ENCODE measurements at regions not wholly inside any gene's neighbourhood (a gene's known extent, or its start where the extent isn't known, plus 50 kb on each side); places are given as distances from the start of the nearest gene placed in this dataset.

- no peak for ATAC-seq
- TF ChIP-seq TCF4 (CRISPR knock-in tag; IDR thresholded peaks at IDR 0.05; ENCODE audit: borderline replicate concordance), result no peak
- TF ChIP-seq RARB (CRISPR knock-in tag; IDR thresholded peaks at IDR 0.05), result no peak
- no peak for TF ChIP-seq TSHZ2 (CRISPR knock-in tag; IDR thresholded peaks at IDR 0.05)
- TF ChIP-seq ZNF565 (CRISPR knock-in tag; conservative IDR thresholded peaks at IDR 0.05; ENCODE audit: low read depth), result no peak
- no peak for TF ChIP-seq TOX (CRISPR knock-in tag; IDR thresholded peaks at IDR 0.05; ENCODE audit: borderline replicate concordance)
- no peak for TF ChIP-seq CSRNP3 (CRISPR knock-in tag; IDR thresholded peaks at IDR 0.05)
- no peak for TF ChIP-seq ISL1 (CRISPR knock-in tag; IDR thresholded peaks at IDR 0.05)
- no peak for TF ChIP-seq ZNF70 (CRISPR knock-in tag; IDR thresholded peaks at IDR 0.05)
- TF ChIP-seq ZC3H10 (CRISPR knock-in tag; IDR thresholded peaks at IDR 0.05), result no peak
- TF ChIP-seq BACH2 (CRISPR knock-in tag; IDR thresholded peaks at IDR 0.05; ENCODE audit: borderline replicate concordance), result no peak
- TF ChIP-seq ZFP30 (CRISPR knock-in tag; IDR thresholded peaks at IDR 0.05), result no peak
- TF ChIP-seq ESRRG (CRISPR knock-in tag; IDR thresholded peaks at IDR 0.05), result no peak
- TF ChIP-seq CREB5 (CRISPR knock-in tag; IDR thresholded peaks at IDR 0.05; ENCODE audit: low read depth), result no peak
- no peak for TF ChIP-seq ZFP3 (CRISPR knock-in tag; IDR thresholded peaks at IDR 0.05)
- TF ChIP-seq ZNF8 (CRISPR knock-in tag; IDR thresholded peaks at IDR 0.05), result no peak
- TF ChIP-seq CSDC2 (CRISPR knock-in tag; IDR thresholded peaks at IDR 0.05), result no peak
- TF ChIP-seq GLIS3 (CRISPR knock-in tag; IDR thresholded peaks at IDR 0.05), result no peak
- TF ChIP-seq POU6F1 (CRISPR knock-in tag; IDR thresholded peaks at IDR 0.05; ENCODE audit: borderline replicate concordance, low read depth), result no peak
- no peak for TF ChIP-seq PATZ1 (CRISPR knock-in tag; IDR thresholded peaks at IDR 0.05; ENCODE audit: borderline replicate concordance)
Observed at GRCh38 chr2:76584474-76584873, 873.8 kb upstream of the GCFC2 start.

- TF ChIP-seq ZNF8 (CRISPR knock-in tag; IDR thresholded peaks at IDR 0.05) (no peak), ZC3H10 (CRISPR knock-in tag; IDR thresholded peaks at IDR 0.05) (no peak), CSDC2 (CRISPR knock-in tag; IDR thresholded peaks at IDR 0.05) (no peak), CREB5 (CRISPR knock-in tag; IDR thresholded peaks at IDR 0.05; ENCODE audit: low read depth) (no peak), SNAI2 (CRISPR knock-in tag; IDR thresholded peaks at IDR 0.05) (no peak)
- no peak for ATAC-seq
Observed at GRCh38 chr2:76579911-76580310, 869.2 kb upstream of the GCFC2 start.

GRCh38 chr2:76572981-76573380 lies 862.3 kb upstream of the GCFC2 start:
- no peak for ATAC-seq
- TF ChIP-seq CSRNP3 (CRISPR knock-in tag; IDR thresholded peaks at IDR 0.05) (no peak), BACH2 (CRISPR knock-in tag; IDR thresholded peaks at IDR 0.05; ENCODE audit: borderline replicate concordance) (no peak), CSDC2 (CRISPR knock-in tag; IDR thresholded peaks at IDR 0.05) (no peak), RARB (CRISPR knock-in tag; IDR thresholded peaks at IDR 0.05) (no peak), SNAI2 (CRISPR knock-in tag; IDR thresholded peaks at IDR 0.05) (no peak), PATZ1 (CRISPR knock-in tag; IDR thresholded peaks at IDR 0.05; ENCODE audit: borderline replicate concordance) (no peak), ZNF70 (CRISPR knock-in tag; IDR thresholded peaks at IDR 0.05) (no peak), CREB5 (CRISPR knock-in tag; IDR thresholded peaks at IDR 0.05; ENCODE audit: low read depth) (no peak), ZNF8 (CRISPR knock-in tag; IDR thresholded peaks at IDR 0.05) (no peak), TOX (CRISPR knock-in tag; IDR thresholded peaks at IDR 0.05; ENCODE audit: borderline replicate concordance) (no peak), ARNTL (CRISPR knock-in tag; IDR thresholded peaks at IDR 0.05; ENCODE audit: borderline replicate concordance, low read depth) (no peak), PPARA (CRISPR knock-in tag; IDR thresholded peaks at IDR 0.05; ENCODE audit: borderline replicate concordance) (no peak)

All from SK-N-SH treated with all-trans-retinoic acid at 6 μM for 48 hours (cell line).